Nephron (organoid): ENCODE measurements at regions not wholly inside any gene's neighbourhood (a gene's known extent, or its start where the extent isn't known, plus 50 kb on each side); places are given as distances from the start of the nearest gene placed in this dataset.

Experiments used
- H3K27ac Mint-ChIP-seq, 3 experiments: 2 replicates each; pipeline ENCODE4 v1.8.0; 2020; ENCODE audit warnings: mixed read lengths in 3 of 3, mild to moderate bottlenecking in 2 of 3, moderate library complexity in 1 of 3
- H3K27me3 Mint-ChIP-seq: 2 replicates; pipeline ENCODE4 v1.8.0; 2021; ENCODE audit warnings: low read depth, mild to moderate bottlenecking, moderate library complexity, mixed read lengths
- H3K36me3 Mint-ChIP-seq: 2 replicates; pipeline ENCODE4 v1.8.0; 2020; ENCODE audit warnings: low read depth, mixed read lengths
- H3K4me1 Mint-ChIP-seq: 2 replicates; pipeline ENCODE4 v1.8.0; 2020; ENCODE audit warnings: mixed read lengths
- H3K4me3 Mint-ChIP-seq, 3 experiments: 2 replicates each; pipeline ENCODE4 v1.8.0; 2020; ENCODE audit warnings: mild to moderate bottlenecking in 3 of 3, mixed read lengths in 3 of 3, moderate library complexity in 2 of 3
- H3K9me3 Mint-ChIP-seq: 2 replicates; pipeline ENCODE4 v1.8.0; 2020; ENCODE audit warnings: mixed read lengths
- CTCF ChIP-seq, 3 experiments: fragments of 200-600 bp; sonication (generic); IDR thresholded peaks; one replicate each; pipeline ENCODE4 v1.5.0; 2021; ENCODE audit warnings: antibody characterized with exemption in 3 of 3; ENCODE audit not compliant: unreplicated experiment in 3 of 3

GRCh38 chr20:17806739-17807441 is 107.1 kb downstream of the BANF2 start:
- peaks cover 58% of the 10 kb centered on the region for H3K4me1 Mint-ChIP-seq
- H3K36me3 Mint-ChIP-seq: no peaks in the 10 kb centered on the region
- TF ChIP-seq CTCF (IDR thresholded peaks at IDR 0.05; ENCODE audit: unreplicated experiment in 3 of 3): no peak
- H3K4me3 Mint-ChIP-seq: peak overlapping the region; percentile 11 to 57 (median 39)
- H3K27ac Mint-ChIP-seq: peak overlapping the region; percentile 97 to 98 (median 98)
- peaks cover 7% of the 10 kb centered on the region for H3K9me3 Mint-ChIP-seq
- H3K27me3 Mint-ChIP-seq: no peaks in the 10 kb centered on the region

DNA sequence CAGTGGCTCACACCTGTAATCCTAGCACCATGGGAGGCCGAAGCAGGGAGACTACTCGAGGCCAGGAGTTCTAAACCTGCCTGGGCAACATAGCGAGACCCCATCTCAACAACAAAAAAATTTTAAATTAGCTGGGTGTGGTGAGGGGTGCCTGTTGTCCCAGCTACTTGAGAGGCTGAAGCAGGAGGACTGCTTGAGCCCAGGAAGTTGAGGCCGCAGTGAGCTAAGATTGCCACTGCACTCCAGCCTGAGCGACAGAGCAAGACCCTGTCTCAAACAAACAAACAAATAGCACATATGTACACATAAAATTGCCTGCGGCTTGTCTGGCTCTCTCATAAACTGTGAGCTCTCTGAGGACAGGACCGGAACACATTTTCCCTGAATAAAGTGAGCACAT is 106.3 kb downstream of the BANF2 start:
- H3K4me3 Mint-ChIP-seq: peak overlapping the region in 2 of 3 experiments; percentile 11 to 57
- no peak for TF ChIP-seq CTCF (IDR thresholded peaks at IDR 0.05; ENCODE audit: unreplicated experiment in 3 of 3)
- H3K27ac Mint-ChIP-seq: peak overlapping the region; percentile 97 to 98 (median 98)
- no peaks in the 10 kb centered on the region for H3K27me3 Mint-ChIP-seq
- peaks cover 12% of the 10 kb centered on the region for H3K9me3 Mint-ChIP-seq
- H3K4me1 Mint-ChIP-seq: peaks cover 58% of the 10 kb centered on the region
- no peaks in the 10 kb centered on the region for H3K36me3 Mint-ChIP-seq

GRCh38 chr20:17803765-17804164 is 104.0 kb downstream of the BANF2 start:
- peaks cover 17% of the 10 kb centered on the region for H3K9me3 Mint-ChIP-seq
- H3K36me3 Mint-ChIP-seq: no peaks in the 10 kb centered on the region
- peaks cover 41% of the 10 kb centered on the region for H3K4me1 Mint-ChIP-seq
- no peak overlapping the region for H3K4me3 Mint-ChIP-seq
- H3K27me3 Mint-ChIP-seq: no peaks in the 10 kb centered on the region
- TF ChIP-seq CTCF (IDR thresholded peaks at IDR 0.05; ENCODE audit: unreplicated experiment in 3 of 3): no peak
- peak overlapping the region; percentile 61 to 91 (median 85) for H3K27ac Mint-ChIP-seq

DNA sequence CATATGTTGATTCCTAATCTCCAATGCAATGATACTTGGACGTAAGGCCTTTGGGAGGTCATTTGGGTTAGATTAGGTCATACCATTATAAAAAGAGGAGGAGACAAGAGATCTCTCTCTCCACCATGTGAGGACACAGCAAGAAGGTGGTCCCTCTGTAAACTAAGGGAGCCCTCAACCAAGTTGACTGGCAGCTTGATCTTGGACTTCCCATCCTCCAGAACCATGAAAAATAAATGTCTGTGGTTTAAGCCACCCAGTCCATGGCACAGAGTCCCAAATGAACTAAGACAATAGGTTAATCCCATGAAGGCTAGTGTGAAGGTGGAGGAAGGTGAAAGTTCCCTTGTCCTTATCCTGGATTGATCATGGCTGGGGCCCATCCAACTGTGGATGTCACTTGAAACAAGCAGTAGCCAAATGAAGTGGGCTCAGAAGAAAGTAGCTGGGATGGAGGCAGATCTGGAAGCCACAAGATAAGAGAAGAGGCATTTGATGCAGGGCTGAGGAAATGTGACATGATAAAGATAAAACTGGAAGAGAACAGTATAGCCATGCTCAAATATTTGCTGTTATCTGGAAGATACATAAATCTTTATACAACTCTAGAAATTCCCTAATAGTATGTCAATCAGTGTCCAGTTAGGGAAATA is 99.9 kb downstream of the BANF2 start:
- H3K9me3 Mint-ChIP-seq: peaks cover 19% of the 10 kb centered on the region
- no peaks in the 10 kb centered on the region for H3K36me3 Mint-ChIP-seq
- TF ChIP-seq CTCF (IDR thresholded peaks at IDR 0.05; ENCODE audit: unreplicated experiment in 3 of 3): no peak
- no peaks in the 10 kb centered on the region for H3K27me3 Mint-ChIP-seq
- H3K4me3 Mint-ChIP-seq: no peak overlapping the region
- peak overlapping the region in 1 of 3 experiments; percentile 50 for H3K27ac Mint-ChIP-seq
- H3K4me1 Mint-ChIP-seq: peaks cover 21% of the 10 kb centered on the region

GRCh38 chr20:17798601-17799000 is 98.8 kb downstream of the BANF2 start:
- Mint-ChIP-seq H3K9me3 (peaks cover 13% of the 10 kb centered on the region), H3K27me3 (no peaks in the 10 kb centered on the region), H3K27ac (peak overlapping the region; percentile 9 to 58 (median 56)), H3K4me3 (no peak overlapping the region), H3K36me3 (no peaks in the 10 kb centered on the region), H3K4me1 (peaks cover 12% of the 10 kb centered on the region)
- TF ChIP-seq CTCF (IDR thresholded peaks at IDR 0.05; ENCODE audit: unreplicated experiment in 3 of 3): no peak
